Heart right ventricle (tissue), 16 donors: ENCODE measurements at regions not wholly inside any gene's neighbourhood (a gene's known extent, or its start where the extent isn't known, plus 50 kb on each side); places are given as distances from the start of the nearest gene placed in this dataset.

Source experiments
- ATAC-seq, 8 donors: fragments of 200-7000 bp; cut with Tn5 transposase; one replicate each; pipeline ENCODE4 v1.9.1; 2020; ENCODE audit warnings: mild to moderate bottlenecking in 8 of 8, moderate library complexity in 8 of 8, moderate number of reproducible peaks in 1 of 8
- DNase-seq, 2 donors: peaks; one replicate each; pipeline ENCODE4 v3.0.0-alpha.2; 2020
- H3K27ac ChIP-seq, 10 donors: fragments of 200-600 bp; sonication (generic) in 2 of 10; one replicate each; pipeline versions ENCODE4 v1.5.0 to v1.8.0; 2020 to 2022; ENCODE audit warnings: mild to moderate bottlenecking in 3 of 10
- H3K27me3 ChIP-seq, 7 donors: fragments of 200-600 bp; one replicate each; pipeline ENCODE4 v1.8.0; 2021 to 2022; ENCODE audit warnings: mild to moderate bottlenecking in 2 of 7
- H3K36me3 ChIP-seq, 9 donors: fragments of 200-600 bp; sonication (generic) in 1 of 9; one replicate each; pipeline versions ENCODE4 v1.5.0 to v1.8.0; 2020 to 2022; ENCODE audit warnings: mild to moderate bottlenecking in 2 of 9
- H3K4me1 ChIP-seq, 9 donors: fragments of 200-600 bp; sonication (generic) in 1 of 9; one replicate each; pipeline versions ENCODE4 v1.5.0 to v1.8.0; 2020 to 2022; ENCODE audit warnings: mild to moderate bottlenecking in 4 of 9
- H3K4me3 ChIP-seq, 10 donors: fragments of 200-600 bp; sonication (generic) in 2 of 10; one replicate each; pipeline versions ENCODE4 v1.5.0 to v1.8.0; 2020 to 2022; ENCODE audit warnings: mild to moderate bottlenecking in 7 of 10, moderate library complexity in 2 of 10
- H3K9me3 ChIP-seq, 11 donors: fragments of 200-600 bp in 10 of 11; sonication (generic) in 2 of 11; one replicate each; pipeline versions ENCODE4 v1.5.0 to v1.8.0; 2013 to 2022; ENCODE audit warnings: mild to moderate bottlenecking in 2 of 11, control low read depth in 1 of 11, moderate library complexity in 1 of 11
- WGBS, 2 donors: extraction: QIAGEN DNeasy Blood & Tissue Kit; methylation state at CpG; one replicate each; pipeline ENCODE4 v1.1.7; 2013; ENCODE audit warnings: inconsistent platforms in 1 of 2; 5-methylcytosine and 5-hydroxymethylcytosine counted together
- intact Hi-C, 10 donors: fragments of 100-400 bp; cut with DNase I; formaldehyde crosslinking; loops; one replicate each; pipeline versions ENCODE4 v1.11.1 to v1.14.2; 2022
- TF ChIP-seq, protein P1 (sequence below), 9 donors: fragments of 200-600 bp; sonication (generic) in 2 of 9; IDR thresholded peaks; one replicate each; pipeline versions ENCODE4 v1.5.0 to v1.8.0; 2021 to 2022; ENCODE audit warnings: antibody characterized with exemption in 9 of 9, mild to moderate bottlenecking in 5 of 9, moderate library complexity in 1 of 9
- donor health status: Arrhythmogenic right ventricular cardiomyopathy.
- donor health status: ischemic (EF 13 %, LVEDD 7.1; RV severe dilation, severe dysfunction).
- donor health status: healthy with polysubstance abuse.
- donor health status: DM: no; HTN: yes; CAD: no.
- donor health status: DM: no; HTN: no; CAD: no.
- donor health status: ischemic (EF 25% LVEDD 6.9; RV normal size, moderate dysfunction).
- donor health status: ischemic (EF 25% LVEDD 5.7; RV mildly dilated, moderate dysfunction).
- donor health status: healthy.
- donor health status: DM: yes; HTN: yes; CAD: no.
- donor health status: Ischemic cardiomyopathy.
- donor health status: ischemic (EF 35%, LVEDD 5.7; RV mildly dilated, moderate dysfunction).
- donor health status: nonischemic (EF 11% LVEDD 7.7; RV severe dilation, severe dysfunction).
- donor health status: DM: yes; HTN: yes; CAD: no.
- donor health status: PGD.
- donor health status: ischemic (EF 29% LVEDD 5.4; RV normal size, mild dysfunction).
- donor health status: nonischemic (EF 23%, LVEDD 6.1; RV moderate dilation, normal function).

DNA sequence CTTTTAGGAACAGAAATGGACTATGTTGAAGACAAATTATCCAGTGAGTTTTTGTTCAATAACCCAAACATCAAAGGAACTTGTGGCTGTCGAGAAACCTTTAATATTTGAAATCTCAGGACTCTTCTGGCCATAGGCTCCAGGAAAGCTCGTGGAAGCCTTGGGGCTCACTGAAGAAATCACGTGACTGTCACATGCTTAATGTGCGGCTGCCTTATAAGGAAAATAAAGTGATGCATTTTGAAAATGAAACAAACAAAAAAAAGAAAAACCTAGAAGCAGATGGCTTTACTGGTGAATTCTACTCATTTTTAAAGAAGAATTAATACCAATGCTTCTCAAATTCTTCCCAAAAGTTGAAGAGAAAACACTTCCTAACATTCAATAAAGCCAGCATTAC lies 228.4 kb upstream of the RAB4A start:
- H3K27me3 ChIP-seq = peaks cover 0 to 28% (median 4%) of the 10 kb centered on the region in 7 donors
- peak overlapping the region in 1 of 10 donors; percentile 54 for H3K27ac ChIP-seq
- intact Hi-C loops = no loop called here
- no peaks in the 10 kb centered on the region for H3K9me3 ChIP-seq
- H3K4me3 ChIP-seq = no peak overlapping the region
- DNase-seq (no peak), ATAC-seq (no peak)
- 70 to 90% methylated on average over 4 of the region's 4 CpGs for WGBS, 2 donors
- H3K4me1 ChIP-seq = peaks cover 0 to 15% (median 0%) of the 10 kb centered on the region in 9 donors
- no peaks in the 10 kb centered on the region for H3K36me3 ChIP-seq
- TF ChIP-seq, protein P1, sequence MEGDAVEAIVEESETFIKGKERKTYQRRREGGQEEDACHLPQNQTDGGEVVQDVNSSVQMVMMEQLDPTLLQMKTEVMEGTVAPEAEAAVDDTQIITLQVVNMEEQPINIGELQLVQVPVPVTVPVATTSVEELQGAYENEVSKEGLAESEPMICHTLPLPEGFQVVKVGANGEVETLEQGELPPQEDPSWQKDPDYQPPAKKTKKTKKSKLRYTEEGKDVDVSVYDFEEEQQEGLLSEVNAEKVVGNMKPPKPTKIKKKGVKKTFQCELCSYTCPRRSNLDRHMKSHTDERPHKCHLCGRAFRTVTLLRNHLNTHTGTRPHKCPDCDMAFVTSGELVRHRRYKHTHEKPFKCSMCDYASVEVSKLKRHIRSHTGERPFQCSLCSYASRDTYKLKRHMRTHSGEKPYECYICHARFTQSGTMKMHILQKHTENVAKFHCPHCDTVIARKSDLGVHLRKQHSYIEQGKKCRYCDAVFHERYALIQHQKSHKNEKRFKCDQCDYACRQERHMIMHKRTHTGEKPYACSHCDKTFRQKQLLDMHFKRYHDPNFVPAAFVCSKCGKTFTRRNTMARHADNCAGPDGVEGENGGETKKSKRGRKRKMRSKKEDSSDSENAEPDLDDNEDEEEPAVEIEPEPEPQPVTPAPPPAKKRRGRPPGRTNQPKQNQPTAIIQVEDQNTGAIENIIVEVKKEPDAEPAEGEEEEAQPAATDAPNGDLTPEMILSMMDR (IDR thresholded peaks at IDR 0.05) = no peak

DNA sequence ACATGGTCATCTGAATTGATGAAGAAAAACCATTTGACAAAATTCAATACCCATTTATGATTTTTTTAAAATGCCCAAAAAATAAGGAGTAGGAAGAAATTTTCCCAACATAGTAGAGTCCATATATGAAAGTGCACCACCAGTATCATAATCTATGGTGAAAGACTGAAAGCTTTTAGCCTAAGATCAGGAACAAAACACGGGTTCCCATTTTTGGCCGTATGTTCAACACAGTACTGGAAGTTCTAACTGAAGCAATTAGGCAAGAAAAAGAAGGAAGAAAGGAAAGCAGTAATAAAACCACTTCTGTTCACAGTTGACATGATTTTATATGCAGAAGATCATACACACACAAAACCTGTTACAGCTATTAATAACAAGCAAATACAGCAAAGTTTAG lies 227.8 kb upstream of the RAB4A start:
- 83 to 94% methylated on average over 2 of the region's 2 CpGs for WGBS, 2 donors
- ATAC-seq (peak in 1 of 8 donors; percentile 22), DNase-seq (no peak)
- TF ChIP-seq, protein P1 (IDR thresholded peaks at IDR 0.05) = no peak
- peaks cover 0 to 15% (median 0%) of the 10 kb centered on the region in 9 donors for H3K4me1 ChIP-seq
- no peak overlapping the region for H3K4me3 ChIP-seq
- no peaks in the 10 kb centered on the region for H3K9me3 ChIP-seq
- intact Hi-C loops = no loop called here
- H3K36me3 ChIP-seq = no peaks in the 10 kb centered on the region
- H3K27me3 ChIP-seq = peaks cover 0 to 28% (median 4%) of the 10 kb centered on the region in 7 donors
- peak overlapping the region in 1 of 10 donors; percentile 54 for H3K27ac ChIP-seq

DNA sequence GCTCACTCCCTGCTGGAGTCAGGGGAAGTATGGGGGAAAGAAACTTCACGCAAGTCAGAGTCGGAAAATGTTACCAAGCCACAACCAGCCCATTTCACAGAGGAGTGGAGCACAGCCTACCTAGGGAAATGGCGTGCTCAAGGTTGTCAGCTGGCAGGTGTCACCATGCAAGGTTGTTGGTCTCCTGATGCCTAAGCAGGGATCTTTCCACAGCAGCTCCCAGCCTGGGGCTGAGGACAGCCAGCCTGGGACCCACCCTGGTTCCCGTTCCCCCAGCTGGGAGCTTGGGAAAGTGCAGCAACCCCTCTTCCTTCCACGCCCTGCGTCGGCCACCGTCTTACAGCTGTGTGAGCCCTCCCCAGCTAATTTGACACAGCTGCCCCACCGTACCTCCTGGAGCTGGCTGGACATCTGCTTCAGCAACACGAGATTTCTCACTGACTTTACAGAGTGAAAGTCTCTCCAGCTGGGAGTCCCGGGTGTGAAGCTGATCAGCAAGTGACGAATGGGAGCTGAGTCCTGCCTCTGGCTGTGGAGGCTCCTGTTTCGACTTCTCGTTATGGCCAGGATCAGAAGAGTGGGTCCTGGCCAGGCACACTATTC lies 224.6 kb upstream of the RAB4A start:
- no peak for DNase-seq
- ATAC-seq = peak in 4 of 8 donors; percentile 39 to 66 (median 52)
- TF ChIP-seq, protein P1 (IDR thresholded peaks at IDR 0.05) = no peak
- H3K36me3 ChIP-seq = no peaks in the 10 kb centered on the region
- H3K9me3 ChIP-seq = peaks cover 0 to 10% (median 0%) of the 10 kb centered on the region in 11 donors
- H3K4me3 ChIP-seq = no peak overlapping the region
- H3K27ac ChIP-seq = no peak overlapping the region
- intact Hi-C loops = no loop called here
- 50 to 53% methylated on average over 14 of the region's 14 CpGs for WGBS, 2 donors
- H3K4me1 ChIP-seq = peaks cover 0 to 15% (median 0%) of the 10 kb centered on the region in 9 donors
- H3K27me3 ChIP-seq = peaks cover 0 to 21% (median 3%) of the 10 kb centered on the region in 7 donors

DNA sequence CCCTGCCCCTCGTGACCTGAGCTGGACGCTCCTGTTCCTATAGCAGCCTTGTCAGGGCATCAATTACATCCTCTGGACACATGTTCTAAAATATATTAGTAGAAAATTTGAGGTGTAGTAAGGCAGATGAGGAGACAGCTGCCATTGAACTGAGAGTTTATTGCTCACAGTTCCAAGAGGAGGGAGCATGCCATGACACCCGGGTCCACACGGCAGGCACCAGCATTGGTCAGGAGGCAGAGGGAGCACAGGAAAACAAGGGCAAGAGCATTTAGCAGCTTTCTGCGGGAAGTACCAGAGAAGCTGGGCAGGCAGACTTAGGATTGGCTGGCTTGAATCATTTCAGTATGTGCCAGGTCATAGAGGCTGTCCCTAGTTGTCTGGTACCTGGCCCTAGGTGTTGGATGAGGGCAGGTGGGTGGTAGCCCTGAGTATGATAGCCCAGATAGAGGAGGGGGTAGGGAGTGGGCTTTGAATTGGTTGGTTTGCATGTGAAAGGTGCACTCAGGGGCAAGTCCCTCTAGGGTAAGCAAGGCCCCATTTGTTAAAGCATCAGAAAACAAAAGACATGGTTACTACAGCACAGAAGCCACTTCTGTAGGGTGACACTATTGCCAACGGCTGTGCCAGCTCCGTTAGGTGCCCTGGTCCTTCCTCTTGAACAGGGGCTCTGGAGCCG lies 223.6 kb upstream of the RAB4A start:
- Histone ChIP-seq H3K27me3 (peaks cover 0 to 21% (median 0%) of the 10 kb centered on the region in 7 donors), H3K36me3 (no peaks in the 10 kb centered on the region), H3K9me3 (peaks cover 0 to 18% (median 0%) of the 10 kb centered on the region in 11 donors), H3K27ac (no peak overlapping the region), H3K4me3 (no peak overlapping the region), H3K4me1 (peaks cover 0 to 15% (median 0%) of the 10 kb centered on the region in 9 donors)
- 90 to 91% methylated on average over 8 of the region's 8 CpGs for WGBS, 2 donors
- intact Hi-C loops = no loop called here
- TF ChIP-seq, protein P1 (IDR thresholded peaks at IDR 0.05) = no peak
- ATAC-seq = no peak
- DNase-seq = no peak
